ENCODE measurements at regions not wholly inside any gene's neighbourhood (a gene's known extent, or its start where the extent isn't known, plus 50 kb on each side); places are given as distances from the start of the nearest gene placed in this dataset.

DNA sequence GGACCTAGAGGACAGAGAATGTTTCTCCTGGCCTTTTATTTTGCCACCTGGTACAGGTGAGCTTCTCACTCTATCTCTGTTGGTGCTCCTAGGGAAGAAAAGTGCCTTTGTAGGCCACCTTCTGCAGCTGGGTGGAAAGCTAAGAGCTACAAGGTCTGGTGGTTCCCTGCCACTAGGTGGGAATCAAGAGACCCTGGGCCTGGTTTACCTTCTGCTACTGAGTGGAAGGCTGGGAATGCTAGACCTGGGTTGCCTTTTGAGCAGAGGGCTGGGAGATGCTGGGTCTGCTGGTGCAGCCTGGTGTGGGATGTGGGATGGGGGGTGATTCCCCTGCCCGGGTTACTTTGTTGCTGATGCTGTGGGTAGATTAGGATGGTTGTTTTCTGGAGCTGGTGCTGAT, 72.6 kb downstream of the EBLN2 start:
- CTCF ChIA-PET = no interaction called here
- H3K27ac ChIP-seq = no peak overlapping the region
- 0% methylated on average over 1 of the region's 1 CpG for WGBS (ENCODE audit: missing lambda C conversion rate)
- DNase-seq (ENCODE audit: low read depth in 1 of 2, low spot score in 1 of 2) = no peak
- no peak overlapping the region for H3K4me2 ChIP-seq
- no peak overlapping the region for H3K4me3 ChIP-seq
- H3K4me1 ChIP-seq = no peaks in the 10 kb centered on the region
- POLR2A ChIA-PET = no interaction called here
- H3K9me3 ChIP-seq = no peaks in the 10 kb centered on the region
- ATAC-seq = no peak
- no peak for FAIRE-seq
- no peak for TF ChIP-seq TFCP2L1 (CRISPR knock-in tag; IDR thresholded peaks at IDR 0.05)
- no peak for TF ChIP-seq EP300 (IDR thresholded peaks at IDR 0.05)
- no peak for TF ChIP-seq NR3C1 (IDR thresholded peaks at IDR 0.05)
- no peak for TF ChIP-seq SREBF2 (IDR thresholded peaks at IDR 0.05)
- TF ChIP-seq GATA3 (IDR thresholded peaks at IDR 0.05; ENCODE audit: borderline replicate concordance) = no peak
- TF ChIP-seq BHLHE40 (IDR thresholded peaks at IDR 0.05; ENCODE audit: low read depth, low read length) = no peak
- no peak for TF ChIP-seq POLR2A (IDR thresholded peaks at IDR 0.05; ENCODE audit: low read length)

GRCh38 chr3:73136941-73137340, 75.5 kb downstream of the EBLN2 start:
- CTCF ChIA-PET = no interaction called here
- no peak overlapping the region for H3K4me2 ChIP-seq
- no peak for ATAC-seq
- POLR2A ChIA-PET = no interaction called here
- WGBS (ENCODE audit: missing lambda C conversion rate) = 22% methylated on average over 6 of the region's 6 CpGs
- TF ChIP-seq ZSCAN20 (CRISPR knock-in tag; IDR thresholded peaks at IDR 0.05) (no peak), ZNF302 (CRISPR knock-in tag; IDR thresholded peaks at IDR 0.05) (no peak), CHD2 (IDR thresholded peaks at IDR 0.05; ENCODE audit: low read length, partially characterized antibody) (no peak), REST (IDR thresholded peaks at IDR 0.05) (no peak), NFE2L2 (conservative IDR thresholded peaks at IDR 0.05; ENCODE audit: low read length) (no peak), KDM1A (IDR thresholded peaks at IDR 0.05; ENCODE audit: low read depth) (no peak), NPAS2 (CRISPR knock-in tag; IDR thresholded peaks at IDR 0.05; ENCODE audit: borderline replicate concordance) (no peak), JUNB (IDR thresholded peaks at IDR 0.05) (no peak), KDM5A (IDR thresholded peaks at IDR 0.05) (no peak), HDAC2 (IDR thresholded peaks at IDR 0.05) (no peak), POLR2A (IDR thresholded peaks at IDR 0.05; ENCODE audit: low read length) (no peak), HEYL (CRISPR knock-in tag; IDR thresholded peaks at IDR 0.05) (no peak), MAFK (IDR thresholded peaks at IDR 0.05; ENCODE audit: partially characterized antibody) (no peak), SMC3 (IDR thresholded peaks at IDR 0.05) (no peak), FOXS1 (CRISPR knock-in tag; IDR thresholded peaks at IDR 0.05) (no peak)
- TF ChIP-seq, protein P1, sequence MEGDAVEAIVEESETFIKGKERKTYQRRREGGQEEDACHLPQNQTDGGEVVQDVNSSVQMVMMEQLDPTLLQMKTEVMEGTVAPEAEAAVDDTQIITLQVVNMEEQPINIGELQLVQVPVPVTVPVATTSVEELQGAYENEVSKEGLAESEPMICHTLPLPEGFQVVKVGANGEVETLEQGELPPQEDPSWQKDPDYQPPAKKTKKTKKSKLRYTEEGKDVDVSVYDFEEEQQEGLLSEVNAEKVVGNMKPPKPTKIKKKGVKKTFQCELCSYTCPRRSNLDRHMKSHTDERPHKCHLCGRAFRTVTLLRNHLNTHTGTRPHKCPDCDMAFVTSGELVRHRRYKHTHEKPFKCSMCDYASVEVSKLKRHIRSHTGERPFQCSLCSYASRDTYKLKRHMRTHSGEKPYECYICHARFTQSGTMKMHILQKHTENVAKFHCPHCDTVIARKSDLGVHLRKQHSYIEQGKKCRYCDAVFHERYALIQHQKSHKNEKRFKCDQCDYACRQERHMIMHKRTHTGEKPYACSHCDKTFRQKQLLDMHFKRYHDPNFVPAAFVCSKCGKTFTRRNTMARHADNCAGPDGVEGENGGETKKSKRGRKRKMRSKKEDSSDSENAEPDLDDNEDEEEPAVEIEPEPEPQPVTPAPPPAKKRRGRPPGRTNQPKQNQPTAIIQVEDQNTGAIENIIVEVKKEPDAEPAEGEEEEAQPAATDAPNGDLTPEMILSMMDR (IDR thresholded peaks at IDR 0.05) = no peak
- TF ChIP-seq, protein P2, sequence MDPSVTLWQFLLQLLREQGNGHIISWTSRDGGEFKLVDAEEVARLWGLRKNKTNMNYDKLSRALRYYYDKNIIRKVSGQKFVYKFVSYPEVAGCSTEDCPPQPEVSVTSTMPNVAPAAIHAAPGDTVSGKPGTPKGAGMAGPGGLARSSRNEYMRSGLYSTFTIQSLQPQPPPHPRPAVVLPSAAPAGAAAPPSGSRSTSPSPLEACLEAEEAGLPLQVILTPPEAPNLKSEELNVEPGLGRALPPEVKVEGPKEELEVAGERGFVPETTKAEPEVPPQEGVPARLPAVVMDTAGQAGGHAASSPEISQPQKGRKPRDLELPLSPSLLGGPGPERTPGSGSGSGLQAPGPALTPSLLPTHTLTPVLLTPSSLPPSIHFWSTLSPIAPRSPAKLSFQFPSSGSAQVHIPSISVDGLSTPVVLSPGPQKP (IDR thresholded peaks at IDR 0.05; ENCODE audit: low read depth, low read length) = no peak
- DNase-seq (ENCODE audit: low read depth in 1 of 2, low spot score in 1 of 2) = no peak
- no peak overlapping the region for H3K27ac ChIP-seq
- FAIRE-seq = no peak
- no peak overlapping the region for H3K4me3 ChIP-seq
- no peaks in the 10 kb centered on the region for H3K4me1 ChIP-seq
- no peaks in the 10 kb centered on the region for H3K9me3 ChIP-seq

All from A549 (cell line).